Nephron progenitor cell (in vitro differentiated cells): ENCODE measurements at regions not wholly inside any gene's neighbourhood (a gene's known extent, or its start where the extent isn't known, plus 50 kb on each side); places are given as distances from the start of the nearest gene placed in this dataset.

Experiments
- DNase-seq: peaks from one replicate; pipeline ENCODE4 v3.0.0; 2021
- H3K27ac Mint-ChIP-seq: 2 replicates; pipeline ENCODE4 v1.8.0; 2021; ENCODE audit warnings: mild to moderate bottlenecking, moderate library complexity, mixed read lengths
- H3K27me3 Mint-ChIP-seq: 2 replicates; pipeline ENCODE4 v1.8.0; 2021; ENCODE audit warnings: mild to moderate bottlenecking, low read depth, mixed read lengths; ENCODE audit not compliant: poor library complexity
- H3K36me3 Mint-ChIP-seq: 2 replicates; pipeline ENCODE4 v1.8.0; 2021; ENCODE audit warnings: low read depth, mixed read lengths
- H3K4me1 Mint-ChIP-seq: 2 replicates; pipeline ENCODE4 v1.8.0; 2021; ENCODE audit warnings: mixed read lengths
- H3K4me3 Mint-ChIP-seq: 2 replicates; pipeline ENCODE4 v1.8.0; 2021; ENCODE audit warnings: mild to moderate bottlenecking, moderate library complexity, mixed read lengths
- H3K9me3 Mint-ChIP-seq: 2 replicates; pipeline ENCODE4 v1.8.0; 2021; ENCODE audit warnings: mild to moderate bottlenecking, moderate library complexity, mixed read lengths
- TF ChIP-seq, protein P1 (sequence below): fragments of 200-600 bp; sonication (generic); IDR thresholded peaks from 2 replicates; pipeline ENCODE4 v1.5.0; 2021; ENCODE audit warnings: antibody characterized with exemption

DNA sequence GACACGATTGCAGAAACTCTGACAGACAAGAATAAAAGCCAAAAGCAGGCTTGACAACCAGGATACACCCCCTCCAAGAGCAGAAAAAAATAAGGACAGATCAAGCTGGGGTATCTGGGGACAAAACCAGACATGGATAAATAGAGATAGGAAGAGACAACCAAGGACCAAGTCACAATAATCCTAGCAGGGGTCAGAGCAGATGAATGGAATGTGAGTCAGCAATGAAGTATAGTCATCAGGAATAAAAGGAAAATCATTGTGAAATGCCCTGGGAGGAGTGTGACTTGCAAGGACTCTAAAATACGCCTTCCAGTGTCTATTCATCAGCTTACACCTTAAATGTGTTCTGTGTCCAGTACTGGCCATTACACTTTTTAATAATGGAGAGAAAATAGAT, 206.8 kb downstream of the CAAP1 start:
- Mint-ChIP-seq H3K27ac (no peak overlapping the region), H3K4me1 (peaks cover 17% of the 10 kb centered on the region), H3K4me3 (no peak overlapping the region), H3K27me3 (no peaks in the 10 kb centered on the region), H3K36me3 (no peaks in the 10 kb centered on the region), H3K9me3 (no peaks in the 10 kb centered on the region)
- no peak for DNase-seq
- TF ChIP-seq, protein P1, sequence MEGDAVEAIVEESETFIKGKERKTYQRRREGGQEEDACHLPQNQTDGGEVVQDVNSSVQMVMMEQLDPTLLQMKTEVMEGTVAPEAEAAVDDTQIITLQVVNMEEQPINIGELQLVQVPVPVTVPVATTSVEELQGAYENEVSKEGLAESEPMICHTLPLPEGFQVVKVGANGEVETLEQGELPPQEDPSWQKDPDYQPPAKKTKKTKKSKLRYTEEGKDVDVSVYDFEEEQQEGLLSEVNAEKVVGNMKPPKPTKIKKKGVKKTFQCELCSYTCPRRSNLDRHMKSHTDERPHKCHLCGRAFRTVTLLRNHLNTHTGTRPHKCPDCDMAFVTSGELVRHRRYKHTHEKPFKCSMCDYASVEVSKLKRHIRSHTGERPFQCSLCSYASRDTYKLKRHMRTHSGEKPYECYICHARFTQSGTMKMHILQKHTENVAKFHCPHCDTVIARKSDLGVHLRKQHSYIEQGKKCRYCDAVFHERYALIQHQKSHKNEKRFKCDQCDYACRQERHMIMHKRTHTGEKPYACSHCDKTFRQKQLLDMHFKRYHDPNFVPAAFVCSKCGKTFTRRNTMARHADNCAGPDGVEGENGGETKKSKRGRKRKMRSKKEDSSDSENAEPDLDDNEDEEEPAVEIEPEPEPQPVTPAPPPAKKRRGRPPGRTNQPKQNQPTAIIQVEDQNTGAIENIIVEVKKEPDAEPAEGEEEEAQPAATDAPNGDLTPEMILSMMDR, result no peak

DNA sequence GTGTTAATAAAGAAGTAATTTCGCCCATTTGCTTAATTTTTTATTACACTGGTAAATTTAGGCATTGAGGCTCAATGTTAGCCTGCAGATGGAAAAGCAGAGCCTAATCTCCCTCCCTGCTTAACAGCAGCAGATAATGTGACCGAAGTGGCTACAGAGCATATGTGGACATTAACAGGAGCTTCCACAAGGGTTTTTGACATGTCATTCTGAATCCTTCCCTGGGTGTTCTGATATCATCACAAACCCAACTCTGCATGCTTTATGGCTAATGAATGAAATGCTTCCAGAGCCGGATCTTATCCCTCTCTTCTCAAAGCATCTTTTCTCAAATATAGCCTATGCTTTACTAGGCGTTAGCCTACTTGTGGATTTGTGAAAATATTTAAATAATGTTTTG, 208.6 kb downstream of the CAAP1 start:
- Mint-ChIP-seq H3K27me3 (no peaks in the 10 kb centered on the region), H3K9me3 (no peaks in the 10 kb centered on the region), H3K4me1 (peaks cover 30% of the 10 kb centered on the region), H3K27ac (no peak overlapping the region), H3K36me3 (no peaks in the 10 kb centered on the region), H3K4me3 (no peak overlapping the region)
- TF ChIP-seq, protein P1, result no peak
- DNase-seq, result no peak

DNA sequence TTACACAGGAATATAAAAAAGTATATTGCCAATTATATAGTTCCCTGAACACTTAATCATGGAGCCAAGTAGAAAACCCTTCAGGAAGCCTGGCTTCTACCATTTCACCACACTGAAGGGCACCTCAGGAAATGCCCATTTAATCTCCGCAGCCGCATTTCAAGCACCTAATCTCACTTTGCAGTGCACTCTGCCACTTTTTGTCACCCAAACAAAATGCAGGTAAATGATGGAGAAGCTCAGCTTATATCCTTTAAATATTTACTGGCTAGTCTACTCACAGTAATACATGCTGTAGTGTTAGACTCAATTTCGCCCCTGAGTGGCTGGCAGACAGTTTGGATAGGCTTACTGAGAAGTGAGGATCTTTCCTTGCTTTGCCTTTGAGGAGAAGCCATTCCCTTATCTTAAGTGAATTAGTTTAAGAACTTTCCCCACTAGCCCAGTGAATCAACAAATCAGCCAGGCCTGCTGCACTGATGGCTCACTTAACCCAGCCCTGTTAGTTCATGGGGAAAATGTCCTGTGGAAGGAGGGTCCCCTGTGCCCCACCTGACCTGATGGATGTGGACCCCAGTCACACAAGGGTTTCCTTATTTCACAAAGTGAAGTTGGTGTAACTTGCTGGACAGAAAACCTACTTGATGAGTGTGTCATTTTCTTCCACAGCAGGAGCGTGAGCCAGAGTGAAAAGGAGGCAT, 209.7 kb downstream of the CAAP1 start:
- Mint-ChIP-seq H3K4me3 (no peak overlapping the region), H3K27me3 (no peaks in the 10 kb centered on the region), H3K4me1 (peaks cover 40% of the 10 kb centered on the region), H3K36me3 (no peaks in the 10 kb centered on the region), H3K9me3 (peaks cover 5% of the 10 kb centered on the region), H3K27ac (no peak overlapping the region)
- TF ChIP-seq, protein P1, result no peak
- no peak for DNase-seq

DNA sequence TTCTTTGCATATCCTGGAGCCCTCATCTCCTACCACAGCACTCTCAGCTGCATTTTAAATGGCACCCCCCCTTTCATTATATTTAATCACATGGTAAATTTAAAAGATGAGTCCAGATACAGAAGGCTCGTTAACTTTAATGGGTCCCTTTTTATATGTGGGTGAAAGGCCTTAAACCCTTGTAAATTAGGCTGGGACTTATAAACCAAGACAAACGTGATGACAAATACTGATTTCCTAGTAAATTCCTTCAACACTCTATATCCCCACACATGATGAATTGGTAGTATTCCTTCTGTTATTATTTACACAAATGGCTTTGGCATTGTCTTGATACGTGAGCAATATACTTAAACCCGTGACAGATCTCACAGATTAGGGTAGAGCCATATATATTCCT, 210.6 kb downstream of the CAAP1 start:
- Mint-ChIP-seq H3K9me3 (peaks cover 6% of the 10 kb centered on the region), H3K27me3 (peaks cover 4% of the 10 kb centered on the region), H3K27ac (no peak overlapping the region), H3K36me3 (no peaks in the 10 kb centered on the region), H3K4me3 (no peak overlapping the region), H3K4me1 (peaks cover 48% of the 10 kb centered on the region)
- no peak for DNase-seq
- TF ChIP-seq, protein P1, result no peak

DNA sequence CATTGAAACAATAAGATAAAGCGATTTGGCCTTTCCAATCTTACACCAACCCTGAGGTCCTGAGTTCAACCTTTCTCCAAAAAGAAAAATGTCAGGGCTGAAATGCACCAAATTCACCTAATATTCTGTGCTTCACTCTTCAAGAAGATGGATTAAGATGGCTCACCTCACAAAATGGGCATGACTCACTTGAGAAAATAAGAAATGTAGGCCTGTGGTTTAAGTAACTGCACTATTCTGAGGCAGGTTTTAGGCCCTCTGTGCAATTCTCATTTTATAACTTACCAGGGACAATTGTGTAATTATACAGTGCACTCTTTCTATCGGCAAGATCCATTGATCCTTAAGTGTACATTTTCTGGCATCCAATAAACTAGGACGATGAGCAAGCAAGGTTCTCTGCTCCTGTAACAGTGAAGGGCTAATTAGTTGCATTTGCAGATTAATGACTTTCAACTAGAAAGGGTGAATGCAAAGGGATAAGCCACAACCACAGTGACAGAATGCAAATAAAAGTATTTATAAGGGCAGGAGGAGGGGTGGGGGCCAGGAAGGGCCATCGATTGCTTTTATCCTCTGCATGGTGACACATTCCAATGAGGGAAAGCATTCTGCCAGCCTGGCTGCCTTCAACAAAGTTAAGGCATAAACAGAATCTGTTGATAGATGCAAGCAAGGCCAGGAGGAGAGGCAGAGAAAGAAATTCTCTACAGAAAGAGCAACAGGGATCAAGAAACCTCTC, 214.5 kb downstream of the CAAP1 start:
- no peak overlapping the region for H3K4me3 Mint-ChIP-seq
- no peak for DNase-seq
- no peak overlapping the region for H3K27ac Mint-ChIP-seq
- H3K36me3 Mint-ChIP-seq, result no peaks in the 10 kb centered on the region
- H3K27me3 Mint-ChIP-seq, result peaks cover 8% of the 10 kb centered on the region
- H3K4me1 Mint-ChIP-seq, result peaks cover 60% of the 10 kb centered on the region
- TF ChIP-seq, protein P1, result no peak
- H3K9me3 Mint-ChIP-seq, result peaks cover 6% of the 10 kb centered on the region
